Peyer's patch (tissue), 4 donors: ENCODE measurements at regions not wholly inside any gene's neighbourhood (a gene's known extent, or its start where the extent isn't known, plus 50 kb on each side); places are given as distances from the start of the nearest gene placed in this dataset.

Experiments
- POLR2A ChIP-seq, 2 donors: fragments of 450-650 bp; IDR thresholded peaks; one replicate each; pipeline ENCODE4 v1.5.1; 2017; ENCODE audit warnings: antibody characterized with exemption in 2 of 2, mild to moderate bottlenecking in 2 of 2, moderate library complexity in 2 of 2
- TF ChIP-seq, protein P1 (sequence below), 6 experiments: fragments of 450-650 bp in 4 of 6; fragments of 200-600 bp in 2 of 6; sonication (generic) in 1 of 6; IDR thresholded peaks; one replicate each; pipeline ENCODE4 v1.5.1; 2017 to 2019; ENCODE audit warnings: antibody characterized with exemption in 6 of 6, mild to moderate bottlenecking in 3 of 6, moderate library complexity in 1 of 6

DNA sequence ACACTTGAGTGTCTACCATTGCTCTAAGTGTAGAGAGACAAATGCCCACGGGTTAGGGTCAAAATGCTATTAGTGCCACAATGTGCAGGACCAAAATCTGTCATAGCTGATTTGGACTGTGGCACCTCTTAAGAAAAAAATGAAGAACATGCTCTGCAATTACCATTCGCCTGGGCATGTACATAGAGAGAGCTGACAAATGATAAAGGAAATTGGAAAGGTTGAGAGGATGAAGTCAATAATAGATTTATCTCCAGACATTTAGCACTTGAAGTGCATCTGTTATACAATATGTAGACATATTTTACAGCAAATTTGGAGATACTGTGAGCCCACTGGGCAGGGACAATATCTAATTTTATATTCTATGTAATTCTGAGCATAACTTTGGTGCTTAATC, 804.4 kb downstream of the SATB2 start:
- TF ChIP-seq POLR2A (IDR thresholded peaks at IDR 0.05), result no peak
- TF ChIP-seq, protein P1, sequence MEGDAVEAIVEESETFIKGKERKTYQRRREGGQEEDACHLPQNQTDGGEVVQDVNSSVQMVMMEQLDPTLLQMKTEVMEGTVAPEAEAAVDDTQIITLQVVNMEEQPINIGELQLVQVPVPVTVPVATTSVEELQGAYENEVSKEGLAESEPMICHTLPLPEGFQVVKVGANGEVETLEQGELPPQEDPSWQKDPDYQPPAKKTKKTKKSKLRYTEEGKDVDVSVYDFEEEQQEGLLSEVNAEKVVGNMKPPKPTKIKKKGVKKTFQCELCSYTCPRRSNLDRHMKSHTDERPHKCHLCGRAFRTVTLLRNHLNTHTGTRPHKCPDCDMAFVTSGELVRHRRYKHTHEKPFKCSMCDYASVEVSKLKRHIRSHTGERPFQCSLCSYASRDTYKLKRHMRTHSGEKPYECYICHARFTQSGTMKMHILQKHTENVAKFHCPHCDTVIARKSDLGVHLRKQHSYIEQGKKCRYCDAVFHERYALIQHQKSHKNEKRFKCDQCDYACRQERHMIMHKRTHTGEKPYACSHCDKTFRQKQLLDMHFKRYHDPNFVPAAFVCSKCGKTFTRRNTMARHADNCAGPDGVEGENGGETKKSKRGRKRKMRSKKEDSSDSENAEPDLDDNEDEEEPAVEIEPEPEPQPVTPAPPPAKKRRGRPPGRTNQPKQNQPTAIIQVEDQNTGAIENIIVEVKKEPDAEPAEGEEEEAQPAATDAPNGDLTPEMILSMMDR (IDR thresholded peaks at IDR 0.05), result no peak
